ENCODE measurements at regions not wholly inside any gene's neighbourhood (a gene's known extent, or its start where the extent isn't known, plus 50 kb on each side); places are given as distances from the start of the nearest gene placed in this dataset.
"Not testable (repeated sequence)": the region's sequence is repeated elsewhere in the genome, so short reads cannot be mapped to it uniquely, and the experiment has no call there.

DNA sequence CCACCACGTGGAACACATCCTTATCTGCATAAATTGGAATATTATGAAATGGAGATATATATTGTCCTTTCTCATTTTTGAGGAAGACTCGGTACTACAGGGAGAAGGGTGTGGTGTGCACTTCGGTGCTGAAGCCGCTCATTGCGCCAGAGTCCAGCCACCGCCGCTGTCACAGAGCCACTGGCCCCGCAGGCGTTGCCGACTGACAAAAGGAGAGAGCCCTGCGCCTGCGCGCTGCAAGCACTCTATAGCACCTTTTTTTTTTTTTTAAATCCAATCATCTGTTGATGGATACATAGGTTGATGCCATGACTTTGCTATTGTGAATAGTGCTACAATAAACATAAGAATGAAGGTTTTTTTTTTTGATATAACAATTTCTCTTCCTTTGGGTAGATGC lies 130.0 kb upstream of the TBC1D5 start:
- no peak overlapping the region for H3K4me3 ChIP-seq (ENCODE audit: control insufficient read depth, low read depth, low read length)
- TF ChIP-seq, protein P1, sequence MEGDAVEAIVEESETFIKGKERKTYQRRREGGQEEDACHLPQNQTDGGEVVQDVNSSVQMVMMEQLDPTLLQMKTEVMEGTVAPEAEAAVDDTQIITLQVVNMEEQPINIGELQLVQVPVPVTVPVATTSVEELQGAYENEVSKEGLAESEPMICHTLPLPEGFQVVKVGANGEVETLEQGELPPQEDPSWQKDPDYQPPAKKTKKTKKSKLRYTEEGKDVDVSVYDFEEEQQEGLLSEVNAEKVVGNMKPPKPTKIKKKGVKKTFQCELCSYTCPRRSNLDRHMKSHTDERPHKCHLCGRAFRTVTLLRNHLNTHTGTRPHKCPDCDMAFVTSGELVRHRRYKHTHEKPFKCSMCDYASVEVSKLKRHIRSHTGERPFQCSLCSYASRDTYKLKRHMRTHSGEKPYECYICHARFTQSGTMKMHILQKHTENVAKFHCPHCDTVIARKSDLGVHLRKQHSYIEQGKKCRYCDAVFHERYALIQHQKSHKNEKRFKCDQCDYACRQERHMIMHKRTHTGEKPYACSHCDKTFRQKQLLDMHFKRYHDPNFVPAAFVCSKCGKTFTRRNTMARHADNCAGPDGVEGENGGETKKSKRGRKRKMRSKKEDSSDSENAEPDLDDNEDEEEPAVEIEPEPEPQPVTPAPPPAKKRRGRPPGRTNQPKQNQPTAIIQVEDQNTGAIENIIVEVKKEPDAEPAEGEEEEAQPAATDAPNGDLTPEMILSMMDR (conservative IDR thresholded peaks at IDR 0.05; ENCODE audit: control insufficient read depth, insufficient read depth, low read depth, low read length), result no peak
- no peak for DNase-seq (ENCODE audit: low read depth)

DNA sequence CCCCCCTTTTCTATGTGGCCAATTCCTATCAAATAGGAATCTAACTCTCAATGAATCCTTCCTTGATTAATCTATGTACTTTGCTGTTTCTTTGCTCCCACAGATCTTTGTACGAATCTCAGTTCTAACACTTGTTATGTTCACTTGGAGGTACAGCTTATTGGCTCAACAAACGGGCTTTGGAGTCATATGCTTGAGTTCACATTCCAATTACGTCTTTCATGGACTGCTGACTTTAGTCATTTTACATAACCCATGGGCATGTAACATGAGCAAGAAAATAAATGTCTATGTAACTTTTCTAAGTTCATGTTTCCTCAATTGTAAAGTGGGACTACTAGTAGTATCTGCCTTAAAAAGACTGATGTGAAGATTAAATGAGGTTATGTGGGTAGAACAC lies 123.2 kb upstream of the TBC1D5 start:
- TF ChIP-seq, protein P1 (conservative IDR thresholded peaks at IDR 0.05; ENCODE audit: control insufficient read depth, insufficient read depth, low read depth, low read length), result no peak
- no peak for DNase-seq (ENCODE audit: low read depth)

DNA sequence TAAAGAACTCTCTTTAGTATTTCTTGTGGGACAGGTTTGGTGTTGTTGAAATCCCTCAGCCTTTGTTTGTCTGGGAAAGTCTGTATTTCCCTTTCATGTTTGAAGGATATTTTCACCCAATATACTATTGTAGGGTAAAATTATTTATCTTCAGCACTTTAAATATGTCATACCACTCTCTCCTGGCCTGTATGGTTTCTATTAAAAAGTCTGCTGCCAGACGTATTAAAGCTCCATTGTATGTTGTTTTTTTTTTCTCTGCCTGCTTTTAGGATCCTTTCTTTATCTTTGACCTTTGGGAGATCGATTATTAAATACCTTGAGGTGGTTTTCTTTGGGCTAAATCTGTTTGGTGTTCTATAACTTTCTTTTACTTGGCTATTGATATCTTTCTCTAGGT lies 119.0 kb upstream of the TBC1D5 start:
- no peak overlapping the region for H3K4me3 ChIP-seq (ENCODE audit: control insufficient read depth, low read depth, low read length)
- TF ChIP-seq, protein P1 (conservative IDR thresholded peaks at IDR 0.05; ENCODE audit: control insufficient read depth, insufficient read depth, low read depth, low read length), result no peak
- DNase-seq (ENCODE audit: low read depth), result no peak

More for the DNA sequence above, 123.2 kb upstream of the TBC1D5 start:
- H3K4me3 ChIP-seq (ENCODE audit: control insufficient read depth, low read depth, low read length), result no peak overlapping the region

DNA sequence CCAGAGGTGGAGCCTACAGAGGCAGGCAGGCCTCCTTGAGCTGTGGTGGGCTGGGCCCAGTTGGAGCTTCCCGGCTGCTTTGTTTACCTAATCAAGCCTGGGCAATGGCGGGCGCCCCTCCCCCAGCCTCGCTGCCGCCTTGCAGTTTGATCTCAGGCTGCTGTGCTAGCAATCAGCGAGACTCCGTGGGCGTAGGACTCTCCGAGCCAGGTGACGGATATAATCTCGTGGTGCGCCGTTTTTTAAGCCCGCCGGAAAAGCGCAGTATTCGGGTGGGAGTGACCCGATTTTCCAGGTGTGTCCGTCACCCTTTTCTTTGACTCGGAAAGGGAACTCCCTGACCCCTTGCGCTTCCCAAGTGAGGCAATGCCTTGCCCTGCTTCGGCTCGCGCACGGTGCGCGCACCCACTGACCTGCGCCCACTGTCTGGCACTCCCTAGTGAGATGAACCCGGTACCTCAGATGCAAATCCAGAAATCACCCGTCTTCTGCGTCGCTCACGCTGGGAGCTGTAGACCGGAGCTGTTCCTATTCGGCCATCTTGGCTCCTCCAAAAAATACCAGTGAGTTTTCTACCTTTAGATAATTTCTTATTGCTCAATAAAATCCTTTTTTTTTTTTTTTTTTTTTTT lies 118.5 kb upstream of the TBC1D5 start:
- H3K4me3 ChIP-seq (ENCODE audit: control insufficient read depth, low read depth, low read length); DNase-seq (ENCODE audit: low read depth): not testable (repeated sequence)

DNA sequence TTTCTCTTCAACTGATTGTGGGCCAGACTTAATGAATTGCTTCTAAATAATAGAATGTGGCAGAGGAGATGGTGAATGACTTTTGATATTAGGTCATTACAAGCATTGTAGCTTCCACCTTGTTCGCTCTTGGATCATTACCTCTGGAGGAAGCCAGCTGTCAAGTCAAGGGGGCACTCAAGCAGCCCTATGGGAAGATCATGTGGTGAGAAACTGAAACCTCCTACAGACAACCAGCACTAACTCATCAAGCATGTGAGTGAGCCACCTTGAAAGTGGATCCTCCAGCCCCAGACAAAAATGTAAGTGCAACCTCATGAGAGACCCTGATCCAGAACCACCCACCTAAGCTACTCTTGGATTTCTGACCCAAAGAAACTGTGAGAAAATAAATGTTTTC lies 109.8 kb upstream of the TBC1D5 start:
- no peak for DNase-seq (ENCODE audit: low read depth)
- TF ChIP-seq, protein P1 (conservative IDR thresholded peaks at IDR 0.05; ENCODE audit: control insufficient read depth, insufficient read depth, low read depth, low read length), result no peak
- H3K4me3 ChIP-seq (ENCODE audit: control insufficient read depth, low read depth, low read length), result no peak overlapping the region

DNA sequence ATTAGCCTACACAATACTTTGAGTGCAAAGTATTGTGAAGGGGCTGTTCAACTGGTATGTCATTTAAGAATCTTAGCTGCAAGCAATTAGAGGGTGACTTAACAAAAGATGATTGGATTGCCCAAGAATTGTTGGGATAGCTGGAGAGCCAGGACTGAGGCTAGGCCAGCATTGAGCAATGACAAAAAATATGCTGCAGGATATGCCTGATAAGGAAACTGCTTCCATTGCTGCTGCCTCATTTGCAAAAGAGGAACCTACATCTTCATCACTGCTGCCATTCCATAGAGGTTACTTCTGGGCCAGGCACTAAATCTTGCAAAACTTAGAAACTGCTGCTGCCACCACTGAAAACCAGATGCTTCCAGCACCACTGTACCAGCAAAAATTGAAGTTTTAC lies 108.0 kb upstream of the TBC1D5 start:
- TF ChIP-seq, protein P1 (conservative IDR thresholded peaks at IDR 0.05; ENCODE audit: control insufficient read depth, insufficient read depth, low read depth, low read length), result no peak
- no peak overlapping the region for H3K4me3 ChIP-seq (ENCODE audit: control insufficient read depth, low read depth, low read length)
- DNase-seq (ENCODE audit: low read depth), result peak; percentile 45

DNA sequence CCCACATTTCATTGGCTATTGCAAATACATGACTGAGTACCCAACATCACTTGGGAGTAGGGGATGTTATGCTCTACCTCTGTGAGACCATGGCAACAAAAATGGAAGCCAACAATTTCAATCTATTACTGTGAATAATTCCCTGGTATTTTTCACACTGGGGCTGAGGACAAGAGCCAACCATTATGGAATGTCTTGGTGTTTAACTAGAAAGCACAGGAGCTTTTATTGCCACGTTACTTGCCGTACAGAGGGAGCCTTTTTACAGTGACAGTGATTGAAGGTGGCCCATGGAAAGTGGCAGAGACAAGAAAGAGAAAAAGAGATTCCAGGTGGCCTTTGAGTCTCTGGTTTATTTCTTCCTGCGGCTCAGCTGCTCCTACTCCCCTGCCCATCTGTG lies 105.7 kb upstream of the TBC1D5 start:
- DNase-seq (ENCODE audit: low read depth), result no peak
- TF ChIP-seq, protein P1 (conservative IDR thresholded peaks at IDR 0.05; ENCODE audit: control insufficient read depth, insufficient read depth, low read depth, low read length), result no peak
- no peak overlapping the region for H3K4me3 ChIP-seq (ENCODE audit: control insufficient read depth, low read depth, low read length)

Measured in fibroblast of mammary gland (primary cell).